H1 (cell line): ENCODE measurements at regions not wholly inside any gene's neighbourhood (a gene's known extent, or its start where the extent isn't known, plus 50 kb on each side); places are given as distances from the start of the nearest gene placed in this dataset.

Source experiments
- CHD7 ChIP-seq: fragments of 300-600 bp; sonication (generic); IDR thresholded peaks from 2 replicates; pipeline ENCODE4 v1.7.1; 2012; ENCODE audit warnings: low read length, moderate library complexity, mild to moderate bottlenecking, inconsistent platforms; ENCODE audit not compliant: insufficient replicate concordance
- HDAC6 ChIP-seq: IDR thresholded peaks from one replicate; pipeline ENCODE4 v1.7.1; 2012; ENCODE audit warnings: low read depth, mild to moderate bottlenecking, inconsistent platforms, low read length, moderate library complexity
- POLR2A ChIP-seq, 2 experiments: IDR thresholded peaks; 1 replicate in 1 of 2; 2 replicates in 1 of 2; pipeline ENCODE4 v1.6.1; 2011; ENCODE audit warnings: low read depth in 2 of 2, low read length in 2 of 2, mild to moderate bottlenecking in 2 of 2; ENCODE audit errors: control extremely low read depth in 1 of 2
- SIRT6 ChIP-seq: IDR thresholded peaks from one replicate; pipeline ENCODE4 v1.7.1; 2012; ENCODE audit warnings: low read length, inconsistent platforms
- YY1 ChIP-seq: IDR thresholded peaks from 2 replicates; pipeline ENCODE4 v1.6.1; 2011; ENCODE audit warnings: low read depth, mild to moderate bottlenecking, low read length
- TF ChIP-seq, protein P1 (sequence below): IDR thresholded peaks from 2 replicates; pipeline ENCODE4 v1.6.1; 2012; ENCODE audit warnings: inconsistent platforms

DNA sequence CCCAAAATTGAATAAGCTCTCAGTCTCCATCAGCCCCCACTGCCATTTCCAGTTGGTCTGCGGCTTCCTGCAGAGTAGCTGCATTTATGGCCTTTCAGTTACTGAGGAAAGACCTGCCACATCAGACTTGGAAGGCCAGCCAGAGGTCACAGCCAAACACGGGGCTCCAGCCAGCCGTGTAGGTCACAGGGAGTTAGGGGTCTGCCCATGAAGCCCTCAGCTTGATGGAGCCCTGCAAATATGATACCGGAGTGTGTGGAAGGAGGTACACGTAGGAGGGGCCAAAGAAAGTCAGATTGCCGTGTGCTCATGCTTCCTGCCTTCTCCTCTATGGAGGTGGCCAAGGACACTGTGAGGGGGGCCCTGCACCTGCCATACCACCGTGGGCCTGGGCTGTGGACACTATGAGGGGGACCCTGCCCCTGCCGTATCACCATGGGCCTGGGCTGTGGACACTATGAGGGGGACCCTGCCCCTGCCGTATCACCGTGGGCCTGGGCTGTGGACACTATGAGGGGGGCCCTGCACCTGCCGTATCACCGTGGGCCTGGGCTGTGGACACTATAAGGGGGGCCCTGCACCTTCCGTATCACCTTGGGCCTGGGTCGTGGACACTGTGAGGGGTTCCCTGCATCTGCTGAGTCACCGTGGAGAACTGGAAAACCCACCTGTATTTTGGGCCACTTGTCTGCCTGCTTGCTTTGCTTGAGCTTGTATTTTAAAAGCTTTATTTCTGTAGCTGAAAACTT lies 335.7 kb upstream of the SHH start (continued):
- TF ChIP-seq, protein P1, sequence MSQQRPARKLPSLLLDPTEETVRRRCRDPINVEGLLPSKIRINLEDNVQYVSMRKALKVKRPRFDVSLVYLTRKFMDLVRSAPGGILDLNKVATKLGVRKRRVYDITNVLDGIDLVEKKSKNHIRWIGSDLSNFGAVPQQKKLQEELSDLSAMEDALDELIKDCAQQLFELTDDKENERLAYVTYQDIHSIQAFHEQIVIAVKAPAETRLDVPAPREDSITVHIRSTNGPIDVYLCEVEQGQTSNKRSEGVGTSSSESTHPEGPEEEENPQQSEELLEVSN, result no peak
- TF ChIP-seq YY1 (no peak), POLR2A (IDR thresholded peaks at IDR 0.05; ENCODE audit: control extremely low read depth in 1 of 2, low read depth in 2 of 2, low read length in 2 of 2) (no peak), HDAC6 (no peak), SIRT6 (no peak), CHD7 (no peak)
